ENCODE measurements at regions not wholly inside any gene's neighbourhood (a gene's known extent, or its start where the extent isn't known, plus 50 kb on each side); places are given as distances from the start of the nearest gene placed in this dataset.

GRCh38 chr10:42958142-42958868 is 118.6 kb upstream of the RET start:
- TF ChIP-seq POLR2AphosphoS5 (IDR thresholded peaks at IDR 0.05): no peak
- TF ChIP-seq, protein P1, sequence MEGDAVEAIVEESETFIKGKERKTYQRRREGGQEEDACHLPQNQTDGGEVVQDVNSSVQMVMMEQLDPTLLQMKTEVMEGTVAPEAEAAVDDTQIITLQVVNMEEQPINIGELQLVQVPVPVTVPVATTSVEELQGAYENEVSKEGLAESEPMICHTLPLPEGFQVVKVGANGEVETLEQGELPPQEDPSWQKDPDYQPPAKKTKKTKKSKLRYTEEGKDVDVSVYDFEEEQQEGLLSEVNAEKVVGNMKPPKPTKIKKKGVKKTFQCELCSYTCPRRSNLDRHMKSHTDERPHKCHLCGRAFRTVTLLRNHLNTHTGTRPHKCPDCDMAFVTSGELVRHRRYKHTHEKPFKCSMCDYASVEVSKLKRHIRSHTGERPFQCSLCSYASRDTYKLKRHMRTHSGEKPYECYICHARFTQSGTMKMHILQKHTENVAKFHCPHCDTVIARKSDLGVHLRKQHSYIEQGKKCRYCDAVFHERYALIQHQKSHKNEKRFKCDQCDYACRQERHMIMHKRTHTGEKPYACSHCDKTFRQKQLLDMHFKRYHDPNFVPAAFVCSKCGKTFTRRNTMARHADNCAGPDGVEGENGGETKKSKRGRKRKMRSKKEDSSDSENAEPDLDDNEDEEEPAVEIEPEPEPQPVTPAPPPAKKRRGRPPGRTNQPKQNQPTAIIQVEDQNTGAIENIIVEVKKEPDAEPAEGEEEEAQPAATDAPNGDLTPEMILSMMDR (IDR thresholded peaks at IDR 0.05): no peak

Measured in prostate gland (tissue), 2 donors.